ENCODE measurements at regions not wholly inside any gene's neighbourhood (a gene's known extent, or its start where the extent isn't known, plus 50 kb on each side); places are given as distances from the start of the nearest gene placed in this dataset.

- Histone ChIP-seq H4K20me1 (replicated peaks; ENCODE audit: insufficient read depth) (no peaks in the 10 kb centered on the region), H3K4me3 (no peak overlapping the region), H3K4me1 (ENCODE audit: insufficient read depth) (peaks cover 21% of the 10 kb centered on the region), H3K27me3 (ENCODE audit: insufficient read depth) (no peaks in the 10 kb centered on the region), H3K4me2 (no peak overlapping the region), H2AFZ (no peak overlapping the region), H3K79me2 (replicated peaks; ENCODE audit: insufficient read depth) (no peaks in the 10 kb centered on the region), H3K9me2 (ENCODE audit: insufficient read depth) (no peaks in the 10 kb centered on the region), H3K36me3 (ENCODE audit: insufficient read depth) (no peaks in the 10 kb centered on the region), H3K27ac (ENCODE audit: low read depth) (no peak overlapping the region), H3F3A (replicated peaks; ENCODE audit: low read depth) (no peaks in the 10 kb centered on the region)
- H3K9me3 Mint-ChIP-seq: no peaks in the 10 kb centered on the region
- H3K36me3 Mint-ChIP-seq (ENCODE audit: low read depth): no peaks in the 10 kb centered on the region
- TF ChIP-seq REST (IDR thresholded peaks at IDR 0.05; ENCODE audit: unreplicated experiment): no peak
- peaks cover 25% of the 10 kb centered on the region for H3K4me1 Mint-ChIP-seq
- no peak overlapping the region for H3K27ac Mint-ChIP-seq
- no peak overlapping the region for H3K4me3 Mint-ChIP-seq
- DNase-seq (ENCODE audit: low spot score) (no peak), ATAC-seq (no peak)
- no peaks in the 10 kb centered on the region for H3K27me3 Mint-ChIP-seq (ENCODE audit: insufficient read depth, low read depth, poor library complexity)
Measured at GRCh38 chr20:11795071-11795615, 122.5 kb upstream of the BTBD3 start.

GRCh38 chr20:11796026-11796425, 121.7 kb upstream of the BTBD3 start:
- ATAC-seq: no peak
- TF ChIP-seq POLR2AphosphoS5 (IDR thresholded peaks at IDR 0.05; ENCODE audit: low read depth) (no peak), EZH2phosphoT487 (IDR thresholded peaks at IDR 0.05; ENCODE audit: unreplicated experiment) (no peak), STAT1 (IDR thresholded peaks at IDR 0.05; ENCODE audit: unreplicated experiment) (no peak), NANOG (IDR thresholded peaks at IDR 0.05; ENCODE audit: borderline replicate concordance) (no peak), JUNB (IDR thresholded peaks at IDR 0.05; ENCODE audit: unreplicated experiment) (no peak), ZNF462 (CRISPR knock-in tag; IDR thresholded peaks at IDR 0.05) (no peak), ZNF331 (CRISPR knock-in tag; IDR thresholded peaks at IDR 0.05; ENCODE audit: low read depth) (no peak), CREB1 (CRISPR knock-in tag; IDR thresholded peaks at IDR 0.05; ENCODE audit: low read depth) (no peak), REST (IDR thresholded peaks at IDR 0.05; ENCODE audit: unreplicated experiment) (no peak)

More at GRCh38 chr20:11796026-11796425, 121.7 kb upstream of the BTBD3 start:
- Mint-ChIP-seq H3K27me3 (ENCODE audit: insufficient read depth, low read depth, poor library complexity) (no peaks in the 10 kb centered on the region), H3K4me1 (peaks cover 25% of the 10 kb centered on the region), H3K27ac (no peak overlapping the region), H3K9me3 (no peaks in the 10 kb centered on the region), H3K4me3 (no peak overlapping the region), H3K36me3 (ENCODE audit: low read depth) (no peaks in the 10 kb centered on the region)
- no peaks in the 10 kb centered on the region for H3K27me3 ChIP-seq (ENCODE audit: insufficient read depth)
- H3K27ac ChIP-seq (ENCODE audit: low read depth): no peak overlapping the region
- H3F3A ChIP-seq (replicated peaks; ENCODE audit: low read depth): no peaks in the 10 kb centered on the region
- no peaks in the 10 kb centered on the region for H3K9me2 ChIP-seq (ENCODE audit: insufficient read depth)
- no peak overlapping the region for H3K4me2 ChIP-seq
- H3K79me2 ChIP-seq (replicated peaks; ENCODE audit: insufficient read depth): no peaks in the 10 kb centered on the region
- no peaks in the 10 kb centered on the region for H3K36me3 ChIP-seq (ENCODE audit: insufficient read depth)
- H2AFZ ChIP-seq: peak overlapping the region; percentile 15; the same call in 1 of the 2 replicates
- H3K4me3 ChIP-seq: no peak overlapping the region
- no peaks in the 10 kb centered on the region for H4K20me1 ChIP-seq (replicated peaks; ENCODE audit: insufficient read depth)
- no peak for DNase-seq (ENCODE audit: low spot score)
- H3K4me1 ChIP-seq (ENCODE audit: insufficient read depth): peaks cover 21% of the 10 kb centered on the region

Measured in GM23338 (cell line).